ENCODE measurements at regions not wholly inside any gene's neighbourhood (a gene's known extent, or its start where the extent isn't known, plus 50 kb on each side); places are given as distances from the start of the nearest gene placed in this dataset.

GRCh38 chr4:183853548-183853940 lies 51.6 kb upstream of the STOX2 start:
- H3K27me3 ChIP-seq (ENCODE audit: control insufficient read depth in 2 of 2, insufficient read depth in 2 of 2, low read length in 2 of 2): no peaks in the 10 kb centered on the region
- H3K9ac ChIP-seq (ENCODE audit: insufficient read depth, low read length, poor library complexity, severe bottlenecking): no peak overlapping the region
- no peak for DNase-seq
- Mint-ChIP-seq H3K36me3 (no peaks in the 10 kb centered on the region), H3K4me3 (no peak overlapping the region), H3K9me3 (peaks cover 0 to 6% (median under 1%) of the 10 kb centered on the region in 7 donors), H3K27me3 (ENCODE audit: low read depth in 3 of 3) (peaks cover 0 to 5% (median 5%) of the 10 kb centered on the region in 3 donors), H3K27ac (no peak overlapping the region), H3K4me1 (peaks cover 7% of the 10 kb centered on the region)
- TF ChIP-seq CTCF (IDR thresholded peaks at IDR 0.05): no peak
- H3K36me3 ChIP-seq (replicated peaks in 1 of 2; ENCODE audit: control insufficient read depth in 1 of 2, insufficient read depth in 2 of 2, low read length in 2 of 2): no peaks in the 10 kb centered on the region
- no peaks in the 10 kb centered on the region for H3K9me3 ChIP-seq (replicated peaks in 1 of 2; ENCODE audit: control insufficient read depth in 1 of 2, insufficient read depth in 1 of 2, low read length in 2 of 2)
- 92% methylated on average over 2 of the region's 5 CpGs for WGBS (ENCODE audit: insufficient coverage)
- no peaks in the 10 kb centered on the region for H3K79me2 ChIP-seq (ENCODE audit: insufficient read depth, low read length)
- H4K20me1 ChIP-seq (ENCODE audit: insufficient read depth, low read length): no peaks in the 10 kb centered on the region
- H2AFZ ChIP-seq (ENCODE audit: insufficient read depth, low read depth, low read length, poor library complexity, severe bottlenecking): no peak overlapping the region
- H3K27ac ChIP-seq (ENCODE audit: low read depth in 1 of 2, low read length in 2 of 2): no peak overlapping the region
- H3K4me2 ChIP-seq (replicated peaks; ENCODE audit: extremely low read depth, low read length, poor library complexity, severe bottlenecking): no peak overlapping the region
- H3K4me1 ChIP-seq (ENCODE audit: control insufficient read depth in 1 of 2, insufficient read depth in 2 of 2, low read length in 2 of 2): no peaks in the 10 kb centered on the region
- H3K4me3 ChIP-seq (replicated peaks in 1 of 3; ENCODE audit: low read depth in 2 of 3, low read length in 3 of 3): no peak overlapping the region
- intact Hi-C loops (cut with micrococcal nuclease): no loop called here
